ENCODE measurements at regions not wholly inside any gene's neighbourhood (a gene's known extent, or its start where the extent isn't known, plus 50 kb on each side); places are given as distances from the start of the nearest gene placed in this dataset.
A peak's percentile ranks its signal among the peaks of the same experiment; 100 is the strongest.

DNA sequence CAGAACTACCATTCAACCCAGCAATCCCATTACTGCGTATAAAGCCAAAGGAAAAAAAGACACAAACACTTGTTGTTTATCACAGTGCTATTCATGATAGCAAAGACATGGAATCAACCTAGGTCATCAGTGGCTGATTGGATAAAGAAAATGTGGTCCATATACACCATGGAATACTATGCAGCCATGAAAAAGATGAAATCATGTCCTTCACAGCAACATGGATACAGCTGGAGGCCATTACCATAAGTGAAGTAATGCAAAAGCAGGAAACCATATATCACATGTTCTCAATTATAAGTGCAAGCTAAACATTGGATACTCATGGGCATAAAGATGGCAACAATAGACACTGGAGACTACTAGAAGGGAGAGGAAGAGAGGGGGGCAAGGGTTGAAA is 299.6 kb downstream of the ADGRG6 start:
- Histone ChIP-seq H3K36me3 (no peaks in the 10 kb centered on the region), H3K4me3 (no peak overlapping the region), H3K9me3 (no peaks in the 10 kb centered on the region), H3K27ac (no peak overlapping the region), H3K27me3 (peaks cover 0 to 5% (median 0%) of the 10 kb centered on the region in 4 donors), H3K4me1 (no peaks in the 10 kb centered on the region)
- TF ChIP-seq CTCF (IDR thresholded peaks at IDR 0.05), result no peak
- ATAC-seq, result no peak
- DNase-seq, result no peak
- no peak for FAIRE-seq
- intact Hi-C loops (cut with DNase I), result no loop called here
- WGBS, 2 donors, result 94 to 97% methylated on average over 1 of the region's 1 CpG

DNA sequence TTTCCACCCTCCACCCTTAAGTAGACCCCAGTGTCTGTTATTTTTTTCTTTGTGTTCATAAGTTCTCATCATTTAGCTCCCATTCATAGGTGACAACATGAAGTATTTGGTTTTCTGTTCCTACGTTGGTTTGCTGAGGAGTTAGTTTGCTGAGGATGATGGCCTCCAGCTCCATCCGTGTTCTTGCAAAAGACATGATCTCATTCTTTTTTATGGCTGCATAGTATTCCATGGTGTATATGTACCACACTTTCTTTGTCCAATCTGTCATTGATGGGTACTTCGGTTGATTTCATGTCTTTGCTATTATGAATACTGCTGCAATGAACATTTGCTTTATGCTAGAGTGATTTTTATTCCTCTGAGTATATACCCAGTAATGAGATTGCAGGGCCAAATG is 301.2 kb downstream of the ADGRG6 start:
- Histone ChIP-seq H3K27me3 (peaks cover 0 to 5% (median 0%) of the 10 kb centered on the region in 4 donors), H3K9me3 (no peaks in the 10 kb centered on the region), H3K36me3 (no peaks in the 10 kb centered on the region), H3K4me3 (no peak overlapping the region), H3K27ac (no peak overlapping the region), H3K4me1 (no peaks in the 10 kb centered on the region)
- 42 to 75% methylated on average over 3 of the region's 3 CpGs for WGBS, 2 donors
- DNase-seq (no peak), FAIRE-seq (no peak), ATAC-seq (no peak)
- TF ChIP-seq CTCF (IDR thresholded peaks at IDR 0.05), result no peak
- intact Hi-C loops (cut with DNase I), result no loop called here

GRCh38 chr6:142605922-142606485 is 304.2 kb downstream of the ADGRG6 start:
- peak in 1 of 4 donors; percentile 35 for ATAC-seq
- intact Hi-C loops (cut with DNase I), result no loop called here
- Histone ChIP-seq H3K27ac (no peak overlapping the region), H3K27me3 (peaks cover 0 to 5% (median 0%) of the 10 kb centered on the region in 4 donors), H3K36me3 (no peaks in the 10 kb centered on the region), H3K4me1 (no peaks in the 10 kb centered on the region), H3K4me3 (no peak overlapping the region), H3K9me3 (no peaks in the 10 kb centered on the region)
- 39% methylated on average over 6 of the region's 6 CpGs for WGBS, 2 donors
- no peak for TF ChIP-seq CTCF (IDR thresholded peaks at IDR 0.05)
- no peak for DNase-seq
- FAIRE-seq, result no peak

DNA sequence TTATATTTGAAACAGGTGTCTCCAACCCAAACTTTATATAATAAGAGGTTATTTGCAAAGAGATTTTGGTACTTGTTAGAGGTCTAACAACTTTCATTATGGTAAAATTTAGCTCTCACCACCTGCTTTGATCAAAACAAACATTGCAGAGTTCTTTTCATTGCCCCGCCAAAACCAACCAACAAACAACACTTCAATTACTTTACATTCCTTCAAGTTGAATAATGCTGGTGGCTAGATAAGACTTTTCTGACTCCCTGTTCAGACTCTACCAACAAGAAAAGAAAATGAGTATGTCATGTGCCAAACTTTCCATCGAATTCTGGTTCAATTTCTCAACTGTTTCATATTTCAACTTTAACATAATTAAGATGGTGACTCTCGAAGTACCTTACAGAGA is 311.1 kb downstream of the ADGRG6 start:
- H3K4me3 ChIP-seq, result no peak overlapping the region
- ATAC-seq (no peak), FAIRE-seq (no peak), DNase-seq (no peak)
- 38% methylated on average over 3 of the region's 3 CpGs for WGBS, 2 donors
- no peaks in the 10 kb centered on the region for H3K4me1 ChIP-seq
- no peaks in the 10 kb centered on the region for H3K27me3 ChIP-seq
- no peak overlapping the region for H3K27ac ChIP-seq
- H3K36me3 ChIP-seq, result no peaks in the 10 kb centered on the region
- intact Hi-C loops (cut with DNase I), result no loop called here
- no peaks in the 10 kb centered on the region for H3K9me3 ChIP-seq
- TF ChIP-seq CTCF (IDR thresholded peaks at IDR 0.05), result no peak

GRCh38 chr6:142613981-142614380 is 312.2 kb downstream of the ADGRG6 start:
- no peaks in the 10 kb centered on the region for H3K27me3 ChIP-seq
- no peak for FAIRE-seq
- no peak for TF ChIP-seq CTCF (IDR thresholded peaks at IDR 0.05)
- no peaks in the 10 kb centered on the region for H3K9me3 ChIP-seq
- no peak overlapping the region for H3K27ac ChIP-seq
- no peak for DNase-seq
- no peak for ATAC-seq
- H3K4me3 ChIP-seq, result no peak overlapping the region
- intact Hi-C loops (cut with DNase I), result no loop called here
- 88% methylated on average over 2 of the region's 2 CpGs for WGBS, 2 donors
- no peaks in the 10 kb centered on the region for H3K36me3 ChIP-seq
- H3K4me1 ChIP-seq, result no peaks in the 10 kb centered on the region
